ENCODE measurements at regions not wholly inside any gene's neighbourhood (a gene's known extent, or its start where the extent isn't known, plus 50 kb on each side); places are given as distances from the start of the nearest gene placed in this dataset.

GRCh38 chr10:44567471-44567870 lies 182.6 kb upstream of the CXCL12 start:
- Histone ChIP-seq H3K4me1 (peaks cover 0 to 9% (median 0%) of the 10 kb centered on the region in 3 donors), H3K27ac (no peak overlapping the region), H3K27me3 (no peaks in the 10 kb centered on the region), H3K9me3 (no peaks in the 10 kb centered on the region), H3K36me3 (no peaks in the 10 kb centered on the region), H3K4me3 (no peak overlapping the region)
- no peak for ATAC-seq
- no CpG with 5 or more reads among the region's 1 CpG for WGBS, 2 donors (ENCODE audit: low coverage in 1 of 2)
- TF ChIP-seq CTCF (IDR thresholded peaks at IDR 0.05) (no peak), POLR2A (IDR thresholded peaks at IDR 0.05) (no peak), EP300 (IDR thresholded peaks at IDR 0.05) (no peak), POLR2AphosphoS5 (IDR thresholded peaks at IDR 0.05) (no peak)

DNA sequence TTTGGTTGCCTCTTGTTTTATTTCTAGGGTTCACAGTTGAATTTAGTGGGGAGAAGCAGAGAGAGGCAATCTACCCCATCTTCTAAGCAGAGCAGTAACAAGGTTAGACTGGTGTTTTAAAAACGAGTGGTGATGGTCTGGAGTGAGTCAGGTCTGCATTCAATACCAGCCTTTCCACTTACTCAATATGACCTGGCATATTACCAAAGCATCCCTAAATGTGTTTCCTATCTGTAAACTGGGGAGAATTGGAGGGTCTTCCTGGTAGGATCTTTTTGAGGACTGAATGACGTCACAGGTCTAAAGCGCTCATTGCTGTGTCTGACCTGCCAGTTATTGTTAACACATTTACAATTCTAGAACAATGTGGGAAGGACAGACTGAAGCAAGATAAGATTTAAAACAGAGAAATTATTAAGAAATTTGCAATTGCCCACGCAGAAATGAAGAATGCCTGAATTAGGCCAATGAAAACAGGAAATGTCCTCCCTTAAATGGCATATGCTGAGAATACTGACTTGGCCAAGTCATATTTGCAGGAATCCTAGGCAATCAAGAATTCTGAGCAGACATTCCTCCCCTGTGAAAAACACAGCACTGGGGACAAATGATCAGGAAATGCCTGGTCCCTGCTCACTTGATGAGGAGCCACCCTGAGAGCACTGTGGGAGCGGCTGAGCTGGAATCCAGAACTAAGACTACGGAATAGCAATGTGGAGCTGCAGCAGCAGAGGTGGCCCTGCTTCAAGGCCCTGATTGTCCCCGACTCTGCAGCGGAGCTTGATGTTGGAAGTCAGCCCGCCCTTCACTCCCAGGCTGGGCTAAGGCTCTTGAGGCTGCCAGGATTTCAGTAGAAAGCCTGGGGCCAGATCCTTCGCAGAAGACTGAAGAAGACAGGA lies 184.5 kb upstream of the CXCL12 start:
- Histone ChIP-seq H3K36me3 (no peaks in the 10 kb centered on the region), H3K27ac (peak overlapping the region in 2 of 4 donors; percentile 36 to 43), H3K4me1 (peaks cover 0 to 9% (median 0%) of the 10 kb centered on the region in 3 donors), H3K4me3 (no peak overlapping the region), H3K27me3 (no peaks in the 10 kb centered on the region), H3K9me3 (no peaks in the 10 kb centered on the region)
- ATAC-seq: peak; percentile 73
- 42 to 46% methylated on average over 5 to 8 of the region's 10 CpGs for WGBS, 2 donors (ENCODE audit: low coverage in 1 of 2)
- TF ChIP-seq EP300 (IDR thresholded peaks at IDR 0.05) (no peak), POLR2A (IDR thresholded peaks at IDR 0.05) (no peak), POLR2AphosphoS5 (IDR thresholded peaks at IDR 0.05) (no peak)

GRCh38 chr10:44571701-44572100 lies 186.8 kb upstream of the CXCL12 start:
- Histone ChIP-seq H3K27ac (no peak overlapping the region), H3K9me3 (no peaks in the 10 kb centered on the region), H3K4me1 (peaks cover 0 to 9% (median 0%) of the 10 kb centered on the region in 3 donors), H3K4me3 (no peak overlapping the region), H3K27me3 (no peaks in the 10 kb centered on the region), H3K36me3 (no peaks in the 10 kb centered on the region)
- ATAC-seq: no peak
- TF ChIP-seq CTCF (IDR thresholded peaks at IDR 0.05) (no peak), POLR2AphosphoS5 (IDR thresholded peaks at IDR 0.05) (no peak), EP300 (IDR thresholded peaks at IDR 0.05) (no peak), POLR2A (IDR thresholded peaks at IDR 0.05) (no peak)
- WGBS, 2 donors (ENCODE audit: low coverage in 1 of 2): 82 to 88% methylated on average over 2 to 6 of the region's 6 CpGs

- TF ChIP-seq CTCF (IDR thresholded peaks at IDR 0.05) (no peak), POLR2AphosphoS5 (IDR thresholded peaks at IDR 0.05) (no peak), EP300 (IDR thresholded peaks at IDR 0.05) (no peak), POLR2A (IDR thresholded peaks at IDR 0.05) (no peak)
- WGBS, 2 donors (ENCODE audit: low coverage in 1 of 2): 91 to 93% methylated on average over 2 to 4 of the region's 6 CpGs
These were observed 187.2 kb upstream of the CXCL12 start for GRCh38 chr10:44572146-44572545.

GRCh38 chr10:44573821-44574220 lies 188.9 kb upstream of the CXCL12 start:
- no peak overlapping the region for H3K27ac ChIP-seq
- H3K4me3 ChIP-seq: no peak overlapping the region
- TF ChIP-seq POLR2AphosphoS5 (IDR thresholded peaks at IDR 0.05) (no peak), POLR2A (IDR thresholded peaks at IDR 0.05) (no peak), EP300 (IDR thresholded peaks at IDR 0.05) (no peak), CTCF (IDR thresholded peaks at IDR 0.05) (no peak)
- H3K36me3 ChIP-seq: no peaks in the 10 kb centered on the region
- ATAC-seq: no peak
- no peaks in the 10 kb centered on the region for H3K9me3 ChIP-seq
- 60% methylated on average over 1 of the region's 1 CpG; no CpG with 5 or more reads in 1 of the 2 donors for WGBS, 2 donors (ENCODE audit: low coverage in 1 of 2)
- H3K27me3 ChIP-seq: no peaks in the 10 kb centered on the region
- H3K4me1 ChIP-seq: peaks cover 0 to 9% (median 0%) of the 10 kb centered on the region in 3 donors

More at GRCh38 chr10:44572146-44572545, 187.2 kb upstream of the CXCL12 start:
- H3K4me1 ChIP-seq: peaks cover 0 to 9% (median 0%) of the 10 kb centered on the region in 3 donors
- H3K4me3 ChIP-seq: no peak overlapping the region
- H3K27me3 ChIP-seq: no peaks in the 10 kb centered on the region
- ATAC-seq: no peak
- no peaks in the 10 kb centered on the region for H3K9me3 ChIP-seq
- no peak overlapping the region for H3K27ac ChIP-seq
- H3K36me3 ChIP-seq: no peaks in the 10 kb centered on the region
